PC-9 (cell line): ENCODE measurements at regions not wholly inside any gene's neighbourhood (a gene's known extent, or its start where the extent isn't known, plus 50 kb on each side); places are given as distances from the start of the nearest gene placed in this dataset.
"Not testable (repeated sequence)": the region's sequence is repeated elsewhere in the genome, so short reads cannot be mapped to it uniquely, and the experiment has no call there.

Experiments
- BruUV-seq: library from RNA; stranded (reverse); fragments of 400-500 nt; replicated peaks from 2 replicates; lab custom pipeline; 2021; lab: Mats Ljungman, UMichigan
- CTCF ChIA-PET: fragments of 300-600 bp; sonication (Branson Sonifier 250); formaldehyde crosslinking; loops from one replicate; lab custom pipeline; 2022; ENCODE audit warnings: antibody characterized with exemption; lab: Charles Lee
- POLR2A ChIA-PET: fragments of 300-600 bp; sonication (Branson Sonifier 250); formaldehyde crosslinking; loops from one replicate; lab custom pipeline; 2022; ENCODE audit warnings: antibody characterized with exemption; ENCODE audit not compliant: unreplicated experiment; lab: Charles Lee
- DNase-seq, 2 experiments: peaks; one replicate each; pipeline versions ENCODE4 v3.0.0 to v3.0.0-alpha.2; 2015 to 2022; ENCODE audit warnings: mixed read lengths in 1 of 2
- H2AFZ ChIP-seq: fragments of 200-600 bp; sonication (generic); 2 replicates; pipeline ENCODE4 v1.8.1; 2017; ENCODE audit warnings: antibody characterized with exemption
- H3F3A ChIP-seq: fragments of 200-600 bp; sonication (generic); 2 replicates; pipeline ENCODE4 v1.8.1; 2017; ENCODE audit warnings: antibody characterized with exemption, mild to moderate bottlenecking, low read depth; ENCODE audit not compliant: insufficient read depth
- H3K27ac ChIP-seq: fragments of 200-600 bp; sonication (generic); 2 replicates; pipeline ENCODE4 v1.6.1; 2016; ENCODE audit warnings: mixed run types
- H3K27me3 ChIP-seq: fragments of 200-600 bp; sonication (generic); 2 replicates; pipeline ENCODE4 v1.6.1; 2016; ENCODE audit warnings: low read depth, mixed run types; ENCODE audit not compliant: insufficient read depth
- H3K36me3 ChIP-seq: fragments of 200-600 bp; sonication (generic); 2 replicates; pipeline ENCODE4 v1.6.1; 2016; ENCODE audit warnings: low read depth, mixed run types
- H3K4me1 ChIP-seq: fragments of 200-600 bp; sonication (generic); replicated peaks from 2 replicates; pipeline ENCODE4 v1.6.1; 2016; ENCODE audit warnings: mixed run types; ENCODE audit not compliant: insufficient read depth
- H3K4me2 ChIP-seq: fragments of 200-600 bp; sonication (generic); 2 replicates; pipeline ENCODE4 v1.6.1; 2017; ENCODE audit warnings: mixed run types
- H3K4me3 ChIP-seq: fragments of 200-600 bp; sonication (generic); 2 replicates; pipeline ENCODE4 v1.6.1; 2016; ENCODE audit warnings: mixed run types
- H3K79me2 ChIP-seq: fragments of 200-600 bp; sonication (generic); 2 replicates; pipeline ENCODE4 v1.6.1; 2017; ENCODE audit warnings: low read depth, mixed run types
- H3K9me2 ChIP-seq: fragments of 200-600 bp; sonication (generic); 2 replicates; pipeline ENCODE4 v1.8.1; 2017; ENCODE audit warnings: mild to moderate bottlenecking; ENCODE audit not compliant: insufficient read depth
- H3K9me3 ChIP-seq: fragments of 200-600 bp; sonication (generic); 2 replicates; pipeline ENCODE4 v1.8.1; 2016; ENCODE audit warnings: low read depth; ENCODE audit not compliant: insufficient read depth
- H4K20me1 ChIP-seq: fragments of 200-600 bp; sonication (generic); 2 replicates; pipeline ENCODE4 v1.8.1; 2017; ENCODE audit not compliant: insufficient read depth
- CTCF ChIP-seq: fragments of 200-600 bp; sonication (generic); conservative IDR thresholded peaks from 2 replicates; pipeline ENCODE4 v1.6.1; 2017; ENCODE audit warnings: mixed run types, antibody characterized with exemption, mild to moderate bottlenecking, moderate library complexity
- EZH2 ChIP-seq: fragments of 200-600 bp; sonication (generic); IDR thresholded peaks from 2 replicates; pipeline ENCODE4 v1.8.0; 2017; ENCODE audit warnings: antibody characterized with exemption, low read depth
- intact Hi-C: fragments of 100-400 bp; cut with micrococcal nuclease; formaldehyde crosslinking; loops from one replicate; pipeline ENCODE4 v1.10.0; 2022; ENCODE audit not compliant: unreplicated experiment

- ChIA-PET POLR2A (no interaction called here), CTCF (no interaction called here)
- Histone ChIP-seq H3K9me3 (no peaks in the 10 kb centered on the region), H3K4me1 (no peaks in the 10 kb centered on the region), H3K79me2 (no peaks in the 10 kb centered on the region), H3K36me3 (no peaks in the 10 kb centered on the region), H4K20me1 (no peaks in the 10 kb centered on the region), H3K27me3 (no peaks in the 10 kb centered on the region), H3K4me2 (no peak overlapping the region), H3K9me2 (no peaks in the 10 kb centered on the region), H3K27ac (no peak overlapping the region), H3F3A (no peaks in the 10 kb centered on the region), H2AFZ (no peak overlapping the region), H3K4me3 (no peak overlapping the region)
- no peak for DNase-seq
- no TSS peak for BruUV-seq
- no peak for TF ChIP-seq EZH2
- no peak for TF ChIP-seq CTCF
- intact Hi-C loops: no loop called here
These were observed 665.1 kb downstream of the EFNA5 start for GRCh38 chr5:107005653-107006052.

GRCh38 chr5:107005161-107005560 is 665.6 kb downstream of the EFNA5 start:
- CTCF ChIA-PET: no interaction called here
- no peaks in the 10 kb centered on the region for H3K9me3 ChIP-seq
- no peak overlapping the region for H3K4me3 ChIP-seq
- no peak for TF ChIP-seq CTCF
- TF ChIP-seq EZH2: no peak
- DNase-seq: no peak
- H3K27me3 ChIP-seq: no peaks in the 10 kb centered on the region
- POLR2A ChIA-PET: no interaction called here
- H3K4me2 ChIP-seq: no peak overlapping the region
- no peaks in the 10 kb centered on the region for H3K9me2 ChIP-seq
- no peaks in the 10 kb centered on the region for H3K4me1 ChIP-seq
- intact Hi-C loops: no loop called here
- BruUV-seq: no TSS peak
- no peaks in the 10 kb centered on the region for H4K20me1 ChIP-seq
- no peak overlapping the region for H2AFZ ChIP-seq
- H3F3A ChIP-seq: no peaks in the 10 kb centered on the region
- no peaks in the 10 kb centered on the region for H3K79me2 ChIP-seq
- H3K27ac ChIP-seq: no peak overlapping the region
- no peaks in the 10 kb centered on the region for H3K36me3 ChIP-seq

GRCh38 chr5:107002115-107002514 is 668.6 kb downstream of the EFNA5 start:
- no peak overlapping the region for H2AFZ ChIP-seq
- H3K79me2 ChIP-seq: no peaks in the 10 kb centered on the region
- H4K20me1 ChIP-seq: no peaks in the 10 kb centered on the region
- H3K4me2 ChIP-seq: no peak overlapping the region
- DNase-seq: no peak
- ChIA-PET POLR2A (no interaction called here), CTCF (no interaction called here)
- H3K27me3 ChIP-seq: no peaks in the 10 kb centered on the region
- H3K27ac ChIP-seq: no peak overlapping the region
- TF ChIP-seq EZH2: no peak
- no peak for TF ChIP-seq CTCF
- H3K36me3 ChIP-seq: no peaks in the 10 kb centered on the region
- H3K9me2 ChIP-seq: no peaks in the 10 kb centered on the region
- H3K4me3 ChIP-seq: no peak overlapping the region
- no TSS peak for BruUV-seq
- H3F3A ChIP-seq: no peaks in the 10 kb centered on the region
- intact Hi-C loops: no loop called here
- no peaks in the 10 kb centered on the region for H3K4me1 ChIP-seq
- H3K9me3 ChIP-seq: no peaks in the 10 kb centered on the region

GRCh38 chr5:106999506-106999905 is 671.2 kb downstream of the EFNA5 start:
- H3K4me2 ChIP-seq, POLR2A ChIA-PET, CTCF ChIA-PET, H3K4me3 ChIP-seq, H3K79me2 ChIP-seq, H3K9me2 ChIP-seq, H3K4me1 ChIP-seq, H3K9me3 ChIP-seq, intact Hi-C loops, DNase-seq, H3K27ac ChIP-seq, H3K36me3 ChIP-seq, BruUV-seq, H2AFZ ChIP-seq, H3K27me3 ChIP-seq, H3F3A ChIP-seq, H4K20me1 ChIP-seq: not testable (repeated sequence)
